NCI-H345 treated with DMSO at 0.1 percent for 48 hours (cell line): ENCODE measurements at regions not wholly inside any gene's neighbourhood (a gene's known extent, or its start where the extent isn't known, plus 50 kb on each side); places are given as distances from the start of the nearest gene placed in this dataset.
A peak's percentile ranks its signal among the peaks of the same experiment; 100 is the strongest.
"Not testable (repeated sequence)": the region's sequence is repeated elsewhere in the genome, so short reads cannot be mapped to it uniquely, and the experiment has no call there.

ENCODE experiments used
- DNase-seq: peaks from one replicate; lab custom pipeline; 2025; ENCODE audit not compliant: unreplicated experiment; lab: John Stamatoyannopoulos, UW

- DNase-seq, result no peak
Measured at GRCh38 chr2:236979664-236980063, 106.0 kb upstream of the COPS8 start.

GRCh38 chr2:236980961-236981360, 104.7 kb upstream of the COPS8 start:
- no peak for DNase-seq

GRCh38 chr2:236981701-236982485, 103.8 kb upstream of the COPS8 start:
- DNase-seq, result no peak

GRCh38 chr2:236982693-236983455, 102.8 kb upstream of the COPS8 start:
- no peak for DNase-seq

- no peak for DNase-seq
Measured at GRCh38 chr2:236984046-236984445, 101.6 kb upstream of the COPS8 start.

GRCh38 chr2:236985761-236986339, 99.8 kb upstream of the COPS8 start:
- peak; percentile 21 for DNase-seq

- peak; percentile 97 for DNase-seq
Measured at GRCh38 chr2:236986524-236987330, 99.0 kb upstream of the COPS8 start.

- no peak for DNase-seq
Measured at GRCh38 chr2:236988216-236988615, 97.5 kb upstream of the COPS8 start.

GRCh38 chr2:236988690-236989624, 96.7 kb upstream of the COPS8 start:
- DNase-seq, result no peak

GRCh38 chr2:236990552-236990951, 95.1 kb upstream of the COPS8 start:
- DNase-seq, result no peak

- DNase-seq, result no peak
Measured at GRCh38 chr2:236991874-236992273, 93.8 kb upstream of the COPS8 start.

GRCh38 chr2:236993286-236993685, 92.4 kb upstream of the COPS8 start:
- DNase-seq, result no peak

- no peak for DNase-seq
Measured at GRCh38 chr2:236994361-236994760, 91.3 kb upstream of the COPS8 start.

GRCh38 chr2:236997069-236997715, 88.5 kb upstream of the COPS8 start:
- DNase-seq, result peak; percentile 9

GRCh38 chr2:236998236-236998635, 87.5 kb upstream of the COPS8 start:
- DNase-seq, result no peak

GRCh38 chr2:236998758-236999157, 86.9 kb upstream of the COPS8 start:
- no peak for DNase-seq

- no peak for DNase-seq
Measured at GRCh38 chr2:237000481-237000880, 85.2 kb upstream of the COPS8 start.

GRCh38 chr2:237005341-237005740, 80.3 kb upstream of the COPS8 start:
- DNase-seq, result not testable (repeated sequence)

- DNase-seq, result no peak
Measured at GRCh38 chr2:237011206-237011795, 74.4 kb upstream of the COPS8 start.
